D721Med (cell line): ENCODE measurements at regions not wholly inside any gene's neighbourhood (a gene's known extent, or its start where the extent isn't known, plus 50 kb on each side); places are given as distances from the start of the nearest gene placed in this dataset.

Source experiments
- DNase-seq: peaks from one replicate; pipeline ENCODE4 v3.0.0; 2011; ENCODE audit warnings: low spot score; ENCODE audit not compliant: insufficient read length
- FAIRE-seq: peaks from 2 replicates; lab custom pipeline; 2011; peaks lifted over from hg19 to GRCh38; lab: Jason Lieb, UNC
- TF ChIP-seq, protein P1 (sequence below): IDR thresholded peaks from 2 replicates; pipeline ENCODE4 v1.5.1; 2012; ENCODE audit warnings: mild to moderate bottlenecking, control low read depth; ENCODE audit not compliant: insufficient read depth; ENCODE audit errors: missing control alignments

DNA sequence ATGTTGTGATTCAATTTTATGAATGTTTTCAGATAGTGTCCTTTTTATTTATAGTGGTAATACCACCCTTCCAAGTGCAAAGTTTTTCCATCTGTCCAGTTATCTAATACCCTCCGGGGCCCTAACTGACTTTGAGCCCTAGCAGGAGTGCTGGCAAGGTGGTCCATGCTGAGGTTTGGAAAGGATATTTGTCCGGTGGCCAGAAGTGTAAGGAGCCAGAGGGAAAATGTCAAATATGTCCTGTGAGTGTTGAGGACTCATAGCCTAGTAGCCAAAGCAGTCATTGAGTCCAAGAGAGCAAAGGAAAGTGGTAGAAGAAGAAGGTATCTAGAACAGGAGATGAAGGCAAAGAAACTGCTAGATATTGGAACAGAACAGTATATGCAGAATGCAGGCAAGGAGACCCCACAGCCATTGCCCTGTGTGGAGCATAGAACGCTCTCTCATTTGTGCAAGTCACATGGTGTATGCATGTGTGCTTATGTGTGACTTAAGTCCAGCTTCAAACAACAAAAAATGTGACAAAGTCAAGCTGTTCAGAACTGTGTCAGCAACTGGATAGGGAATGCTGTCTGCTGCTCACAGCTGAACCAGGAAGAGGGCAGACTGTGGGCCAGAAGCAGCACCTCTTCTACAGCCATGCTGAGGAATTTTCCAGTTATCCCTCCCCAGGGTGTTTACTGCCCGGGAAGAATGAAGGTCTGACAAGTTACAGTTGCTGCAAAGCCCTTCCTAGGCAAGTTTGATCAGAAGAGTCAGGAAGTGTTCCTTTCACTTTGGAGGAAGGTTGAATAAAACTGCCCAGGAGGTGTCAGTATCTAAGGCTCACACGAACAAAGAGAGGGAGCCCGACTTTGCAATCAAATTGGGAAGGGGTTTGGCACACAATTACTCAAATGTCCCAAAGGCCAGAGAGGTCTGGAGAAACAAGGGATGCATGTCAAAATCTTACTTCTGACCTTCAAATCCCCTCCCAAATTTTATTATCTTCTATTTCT is 463.3 kb upstream of the DMAC1 start:
- no peak for DNase-seq
- TF ChIP-seq, protein P1, sequence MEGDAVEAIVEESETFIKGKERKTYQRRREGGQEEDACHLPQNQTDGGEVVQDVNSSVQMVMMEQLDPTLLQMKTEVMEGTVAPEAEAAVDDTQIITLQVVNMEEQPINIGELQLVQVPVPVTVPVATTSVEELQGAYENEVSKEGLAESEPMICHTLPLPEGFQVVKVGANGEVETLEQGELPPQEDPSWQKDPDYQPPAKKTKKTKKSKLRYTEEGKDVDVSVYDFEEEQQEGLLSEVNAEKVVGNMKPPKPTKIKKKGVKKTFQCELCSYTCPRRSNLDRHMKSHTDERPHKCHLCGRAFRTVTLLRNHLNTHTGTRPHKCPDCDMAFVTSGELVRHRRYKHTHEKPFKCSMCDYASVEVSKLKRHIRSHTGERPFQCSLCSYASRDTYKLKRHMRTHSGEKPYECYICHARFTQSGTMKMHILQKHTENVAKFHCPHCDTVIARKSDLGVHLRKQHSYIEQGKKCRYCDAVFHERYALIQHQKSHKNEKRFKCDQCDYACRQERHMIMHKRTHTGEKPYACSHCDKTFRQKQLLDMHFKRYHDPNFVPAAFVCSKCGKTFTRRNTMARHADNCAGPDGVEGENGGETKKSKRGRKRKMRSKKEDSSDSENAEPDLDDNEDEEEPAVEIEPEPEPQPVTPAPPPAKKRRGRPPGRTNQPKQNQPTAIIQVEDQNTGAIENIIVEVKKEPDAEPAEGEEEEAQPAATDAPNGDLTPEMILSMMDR = no peak
- FAIRE-seq = no peak

DNA sequence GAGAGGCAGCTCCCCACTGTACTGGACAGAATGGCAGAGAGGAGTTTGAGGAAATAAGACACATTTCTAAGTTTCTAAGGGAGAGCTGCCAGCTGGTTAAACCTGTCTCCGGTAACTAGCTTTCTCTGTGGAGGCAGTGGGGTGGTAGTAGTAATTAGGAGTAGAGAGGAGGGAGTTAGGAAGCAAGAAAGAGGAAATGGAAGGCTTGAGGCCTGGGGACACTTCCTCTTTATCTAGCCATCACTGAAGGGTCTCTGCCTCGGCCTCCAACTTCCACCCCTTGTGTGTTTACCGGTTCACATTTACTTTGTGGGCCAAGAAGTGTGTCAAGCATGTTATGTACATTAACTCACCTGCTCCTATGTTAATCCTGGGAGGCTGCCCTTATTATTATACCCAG is 462.2 kb upstream of the DMAC1 start:
- FAIRE-seq = no peak
- TF ChIP-seq, protein P1 = no peak
- DNase-seq = no peak

DNA sequence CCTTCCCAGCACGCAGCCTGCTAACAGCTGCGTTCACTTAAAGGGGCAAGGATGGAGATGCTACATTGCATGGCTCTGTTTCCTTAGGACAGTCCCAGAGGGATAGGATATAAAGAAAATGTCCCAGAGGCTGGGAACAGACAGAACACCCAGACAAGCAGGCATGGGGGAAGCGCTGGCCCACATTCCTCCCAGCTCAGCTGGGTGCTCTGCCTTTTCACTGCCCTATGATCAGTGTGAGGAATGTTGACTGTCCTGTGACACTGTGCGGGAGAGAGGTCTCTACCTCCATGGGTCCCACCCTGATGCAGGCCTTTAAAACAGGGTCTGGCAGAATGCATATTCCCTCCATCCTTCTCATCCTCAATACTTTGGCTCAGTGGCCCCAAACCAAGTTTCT is 459.4 kb upstream of the DMAC1 start:
- DNase-seq (no peak), FAIRE-seq (no peak)
- TF ChIP-seq, protein P1 = no peak

DNA sequence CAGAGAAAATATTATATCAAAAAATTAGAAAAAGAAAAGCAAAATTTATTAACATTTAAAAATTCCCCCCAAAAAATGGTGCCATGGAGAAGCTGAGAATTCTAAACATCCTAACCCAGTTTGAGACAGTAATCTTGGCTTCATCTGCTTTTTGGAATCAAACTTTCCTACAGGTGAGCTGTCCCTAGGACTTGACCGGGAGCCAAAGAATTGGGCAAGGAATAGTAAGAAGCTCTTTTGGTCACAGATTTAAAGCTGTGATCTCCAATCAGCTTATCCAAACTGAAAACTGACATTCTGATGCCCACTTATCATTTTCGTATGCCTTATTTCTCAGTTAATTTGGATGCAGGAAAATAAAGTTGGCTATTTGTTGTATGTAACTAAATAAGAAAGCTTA is 457.3 kb upstream of the DMAC1 start:
- TF ChIP-seq, protein P1 = no peak
- DNase-seq (no peak), FAIRE-seq (no peak)

DNA sequence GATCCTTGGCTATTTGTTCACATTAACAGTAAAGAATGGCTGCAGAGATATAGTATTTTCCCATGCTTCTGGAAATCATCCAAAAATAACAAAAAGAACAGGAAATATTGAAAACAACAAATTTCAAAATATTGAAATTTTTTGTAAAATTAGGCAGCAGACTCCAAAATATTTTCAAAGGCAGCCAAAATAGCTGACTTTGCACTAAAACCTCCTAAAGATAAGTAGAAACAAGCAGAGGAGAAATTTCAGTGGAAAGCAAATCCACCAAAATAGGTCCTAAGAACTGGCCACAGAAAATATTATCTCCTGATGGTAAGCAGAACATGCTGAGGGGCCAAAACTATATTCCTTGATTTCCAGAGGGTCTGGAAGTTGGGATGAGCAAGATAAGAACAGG is 456.3 kb upstream of the DMAC1 start:
- DNase-seq (no peak), FAIRE-seq (no peak)
- TF ChIP-seq, protein P1 = no peak

DNA sequence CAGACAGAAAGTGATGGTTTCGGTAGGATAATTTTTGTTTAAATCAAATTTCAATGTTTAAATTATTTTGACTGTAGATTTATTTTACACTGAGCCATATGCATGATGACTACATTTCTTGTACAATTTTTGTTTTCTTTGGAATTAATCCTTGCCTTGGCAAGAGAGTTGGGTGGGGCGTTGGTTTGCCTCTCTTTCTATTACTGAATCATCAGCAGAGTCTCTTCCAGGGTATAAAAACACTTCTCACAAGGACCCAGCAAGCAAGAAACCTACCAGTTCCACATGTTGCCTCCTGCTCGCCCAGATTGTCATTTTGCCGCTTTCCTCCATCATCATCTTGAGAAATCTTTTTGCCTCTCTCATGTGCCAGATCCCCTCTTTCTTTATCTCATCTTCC is 455.0 kb upstream of the DMAC1 start:
- TF ChIP-seq, protein P1 = no peak
- FAIRE-seq = no peak
- no peak for DNase-seq

DNA sequence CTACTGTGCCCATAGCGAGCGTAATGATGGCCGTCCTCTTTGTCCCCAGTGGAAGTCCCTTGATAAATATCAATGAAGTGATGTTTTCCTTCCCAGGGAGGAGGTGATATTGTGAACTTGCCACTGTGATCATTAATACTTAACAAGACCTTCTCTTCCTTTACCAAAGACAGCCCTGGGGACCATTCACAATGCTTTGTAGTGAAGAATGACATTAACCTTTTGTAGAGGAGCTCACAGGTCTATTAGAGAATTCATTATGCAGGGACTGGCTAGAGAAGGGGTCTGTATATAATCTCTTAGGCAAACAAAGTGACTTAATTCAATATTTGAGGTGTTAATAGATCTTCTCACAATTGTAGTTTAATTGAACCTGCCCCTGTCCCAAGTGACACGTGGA is 452.9 kb upstream of the DMAC1 start:
- TF ChIP-seq, protein P1 = no peak
- DNase-seq (no peak), FAIRE-seq (no peak)
